PC-3 (cell line): ENCODE measurements at regions not wholly inside any gene's neighbourhood (a gene's known extent, or its start where the extent isn't known, plus 50 kb on each side); places are given as distances from the start of the nearest gene placed in this dataset.

Source experiments
- ATAC-seq: fragments of 200-7000 bp; cut with Tn5 transposase; 2 replicates; pipeline ENCODE4 v1.9.1; 2020; ENCODE audit warnings: mild to moderate bottlenecking, moderate library complexity
- BruUV-seq: library from RNA; stranded (reverse); fragments of 400-500 nt; replicated peaks from 2 replicates; lab custom pipeline; 2021; lab: Mats Ljungman, UMichigan
- CTCF ChIA-PET: fragments of 300-600 bp; sonication (Branson Sonifier 250); formaldehyde crosslinking; loops from one replicate; lab custom pipeline; 2022; ENCODE audit warnings: antibody characterized with exemption; lab: Charles Lee
- POLR2A ChIA-PET: fragments of 300-600 bp; sonication (Branson Sonifier 250); formaldehyde crosslinking; loops from one replicate; lab custom pipeline; 2022; ENCODE audit warnings: antibody characterized with exemption; ENCODE audit not compliant: unreplicated experiment; lab: Charles Lee
- DNase-seq: peaks from one replicate; pipeline ENCODE4 v3.0.0-alpha.2; 2015
- H2AFZ ChIP-seq: fragments of 300-600 bp; sonication (generic); 2 replicates; pipeline ENCODE4 v1.6.0; 2016; ENCODE audit warnings: antibody characterized with exemption, low read length
- H3F3A ChIP-seq: fragments of 300-600 bp; sonication (generic); one replicate; pipeline ENCODE4 v1.6.0; 2017; ENCODE audit warnings: antibody characterized with exemption, low read length, control low read depth, mild to moderate bottlenecking; ENCODE audit not compliant: unreplicated experiment
- H3K27ac ChIP-seq: fragments of 300-600 bp; sonication (generic); 2 replicates; pipeline ENCODE4 v1.5.1; 2016; ENCODE audit warnings: mild to moderate bottlenecking, low read length
- H3K27me3 ChIP-seq: fragments of 300-600 bp; sonication (generic); 2 replicates; pipeline ENCODE4 v1.6.1; 2016; ENCODE audit warnings: low read length, mixed read lengths
- H3K36me3 ChIP-seq: fragments of 300-600 bp; sonication (generic); 2 replicates; pipeline ENCODE4 v1.6.1; 2016; ENCODE audit warnings: low read depth, mixed run types, low read length, mixed read lengths
- H3K4me1 ChIP-seq: fragments of 300-600 bp; sonication (generic); 2 replicates; pipeline ENCODE4 v1.5.1; 2016; ENCODE audit warnings: low read length; ENCODE audit not compliant: insufficient read depth
- H3K4me2 ChIP-seq: fragments of 300-600 bp; sonication (generic); 2 replicates; pipeline ENCODE4 v1.6.0; 2016; ENCODE audit warnings: low read length
- H3K4me3 ChIP-seq: fragments of 300-600 bp; sonication (generic); 2 replicates; pipeline ENCODE4 v1.5.1; 2016; ENCODE audit warnings: mild to moderate bottlenecking, low read length, mixed read lengths
- H3K79me2 ChIP-seq: fragments of 300-600 bp; sonication (generic); 2 replicates; pipeline ENCODE4 v1.6.1; 2017; ENCODE audit warnings: low read length, mixed read lengths
- H3K9ac ChIP-seq: fragments of 300-600 bp; sonication (generic); 2 replicates; pipeline ENCODE4 v1.6.0; 2016; ENCODE audit warnings: mild to moderate bottlenecking, low read length
- H3K9me2 ChIP-seq: fragments of 300-600 bp; sonication (generic); replicated peaks from 2 replicates; pipeline ENCODE4 v1.6.1; 2016; ENCODE audit warnings: mixed run types, low read length, mixed read lengths
- H3K9me3 ChIP-seq: fragments of 300-600 bp; sonication (generic); 2 replicates; pipeline ENCODE4 v1.6.1; 2016; ENCODE audit warnings: low read length, mixed read lengths
- H4K20me1 ChIP-seq: fragments of 300-600 bp; sonication (generic); 2 replicates; pipeline ENCODE4 v1.6.1; 2016; ENCODE audit warnings: low read length, mixed read lengths
- EZH2 ChIP-seq: fragments of 300-600 bp; sonication (generic); IDR thresholded peaks from one replicate; pipeline ENCODE4 v1.6.1; 2017; ENCODE audit warnings: antibody characterized with exemption, mild to moderate bottlenecking, low read length; ENCODE audit not compliant: unreplicated experiment
- EZH2phosphoT487 ChIP-seq: fragments of 300-600 bp; sonication (generic); IDR thresholded peaks from 2 replicates; pipeline ENCODE4 v1.6.1; 2018; ENCODE audit warnings: mild to moderate bottlenecking, antibody characterized with exemption, low read length, borderline replicate concordance
- intact Hi-C: fragments of 100-400 bp; cut with micrococcal nuclease; formaldehyde crosslinking; loops from 2 replicates; pipeline ENCODE4 v1.9.0; 2023
- TF ChIP-seq, protein P1 (sequence below): fragments of 300-600 bp; sonication (generic); conservative IDR thresholded peaks from 2 replicates; pipeline ENCODE4 v1.5.1; 2017; ENCODE audit warnings: antibody characterized with exemption, low read depth, mild to moderate bottlenecking, low read length

DNA sequence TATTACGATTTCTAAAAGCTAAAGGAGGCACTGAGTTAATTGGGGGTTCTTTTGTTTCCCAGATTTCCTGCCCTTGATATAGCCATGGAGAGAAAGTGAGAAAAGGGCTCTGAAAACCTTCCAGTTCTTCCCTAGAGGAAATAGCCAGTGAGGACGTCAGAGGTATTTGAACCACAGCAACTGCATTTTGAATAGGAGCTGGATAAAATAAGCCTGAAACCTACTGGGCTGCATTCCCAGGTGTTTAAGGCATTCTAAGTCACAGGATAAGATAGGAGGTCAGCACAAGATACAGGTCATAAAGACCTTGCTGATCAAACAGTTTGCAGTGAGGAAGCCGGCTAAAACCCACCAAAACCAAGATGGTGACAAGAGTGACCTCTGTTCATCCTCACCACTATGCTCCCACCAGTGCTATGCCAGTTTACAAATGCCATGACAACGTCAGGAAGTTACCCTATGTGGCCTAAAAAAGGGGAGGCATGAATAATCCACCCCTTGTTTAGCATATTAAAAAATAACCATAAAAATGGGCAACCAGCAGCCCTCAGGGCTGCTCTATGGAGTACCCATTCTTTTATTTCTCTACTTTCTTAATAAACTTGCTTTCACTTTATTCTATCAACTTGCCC lies 85.1 kb upstream of the FRMD4A start:
- Histone ChIP-seq H4K20me1 (no peaks in the 10 kb centered on the region), H2AFZ (no peak overlapping the region), H3K4me1 (no peaks in the 10 kb centered on the region), H3K27ac (no peak overlapping the region), H3K27me3 (0 out of 2 replicates have a peak, but pooled peaks cover 4% of the 10 kb centered on the region), H3K9ac (no peak overlapping the region), H3K79me2 (no peaks in the 10 kb centered on the region), H3K4me2 (no peak overlapping the region), H3K9me2 (no peaks in the 10 kb centered on the region), H3K36me3 (no peaks in the 10 kb centered on the region), H3K9me3 (no peaks in the 10 kb centered on the region), H3K4me3 (no peak overlapping the region), H3F3A (no peaks in the 10 kb centered on the region)
- DNase-seq (no peak), ATAC-seq (no peak)
- POLR2A ChIA-PET: no interaction called here
- BruUV-seq: no TSS peak
- CTCF ChIA-PET: no interaction called here
- no peak for TF ChIP-seq EZH2phosphoT487
- TF ChIP-seq, protein P1, sequence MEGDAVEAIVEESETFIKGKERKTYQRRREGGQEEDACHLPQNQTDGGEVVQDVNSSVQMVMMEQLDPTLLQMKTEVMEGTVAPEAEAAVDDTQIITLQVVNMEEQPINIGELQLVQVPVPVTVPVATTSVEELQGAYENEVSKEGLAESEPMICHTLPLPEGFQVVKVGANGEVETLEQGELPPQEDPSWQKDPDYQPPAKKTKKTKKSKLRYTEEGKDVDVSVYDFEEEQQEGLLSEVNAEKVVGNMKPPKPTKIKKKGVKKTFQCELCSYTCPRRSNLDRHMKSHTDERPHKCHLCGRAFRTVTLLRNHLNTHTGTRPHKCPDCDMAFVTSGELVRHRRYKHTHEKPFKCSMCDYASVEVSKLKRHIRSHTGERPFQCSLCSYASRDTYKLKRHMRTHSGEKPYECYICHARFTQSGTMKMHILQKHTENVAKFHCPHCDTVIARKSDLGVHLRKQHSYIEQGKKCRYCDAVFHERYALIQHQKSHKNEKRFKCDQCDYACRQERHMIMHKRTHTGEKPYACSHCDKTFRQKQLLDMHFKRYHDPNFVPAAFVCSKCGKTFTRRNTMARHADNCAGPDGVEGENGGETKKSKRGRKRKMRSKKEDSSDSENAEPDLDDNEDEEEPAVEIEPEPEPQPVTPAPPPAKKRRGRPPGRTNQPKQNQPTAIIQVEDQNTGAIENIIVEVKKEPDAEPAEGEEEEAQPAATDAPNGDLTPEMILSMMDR: no peak
- TF ChIP-seq EZH2: no peak
- intact Hi-C loops: no loop called here

DNA sequence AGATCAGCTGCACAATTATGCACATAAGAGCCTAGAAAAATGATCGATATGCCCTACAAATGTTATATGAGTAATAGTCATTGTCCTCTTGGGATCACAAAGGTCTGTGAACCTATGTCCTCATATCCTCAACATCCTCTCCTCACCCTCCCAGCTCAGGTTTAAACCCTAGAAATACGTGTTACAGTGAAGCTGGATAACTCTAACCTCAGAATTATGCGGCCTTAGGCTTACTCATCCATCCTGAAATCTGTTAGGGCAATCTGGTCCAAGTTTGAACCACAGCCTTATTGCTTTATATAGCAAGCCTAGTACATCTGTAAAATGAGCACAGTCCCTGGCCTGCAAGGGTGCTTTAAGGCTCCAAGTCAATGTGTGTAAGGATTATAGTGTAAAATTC lies 84.2 kb upstream of the FRMD4A start:
- POLR2A ChIA-PET: no interaction called here
- no TSS peak for BruUV-seq
- Histone ChIP-seq H3K79me2 (no peaks in the 10 kb centered on the region), H3K27ac (no peak overlapping the region), H3K27me3 (0 out of 2 replicates have a peak, but pooled peaks cover 4% of the 10 kb centered on the region), H3K4me2 (no peak overlapping the region), H3K4me1 (no peaks in the 10 kb centered on the region), H3K9ac (no peak overlapping the region), H3K36me3 (no peaks in the 10 kb centered on the region), H4K20me1 (no peaks in the 10 kb centered on the region), H3K9me2 (no peaks in the 10 kb centered on the region), H3F3A (no peaks in the 10 kb centered on the region), H3K9me3 (no peaks in the 10 kb centered on the region), H2AFZ (no peak overlapping the region), H3K4me3 (no peak overlapping the region)
- intact Hi-C loops: no loop called here
- TF ChIP-seq EZH2phosphoT487 (no peak), EZH2 (no peak)
- TF ChIP-seq, protein P1: no peak
- DNase-seq: no peak
- no peak for ATAC-seq
- CTCF ChIA-PET: no interaction called here

DNA sequence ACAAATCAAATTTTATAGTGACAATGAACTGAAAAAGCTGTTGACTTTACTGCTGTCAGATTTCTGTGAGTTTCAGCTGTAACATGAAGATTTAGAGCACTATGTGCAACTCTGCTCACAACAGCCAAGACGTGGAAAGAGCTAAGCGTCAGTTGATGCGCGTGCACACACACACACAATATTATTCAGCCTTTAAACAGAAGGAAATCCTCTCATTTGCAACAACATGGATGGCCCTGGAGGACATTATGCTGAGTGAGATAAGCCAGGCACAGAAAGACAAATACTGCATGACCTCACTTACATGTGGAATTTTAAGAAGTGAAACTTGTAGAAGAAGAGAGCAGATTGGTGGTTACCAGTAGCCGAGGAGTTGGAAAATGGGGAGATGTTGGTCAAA lies 82.8 kb upstream of the FRMD4A start:
- no peak overlapping the region for H2AFZ ChIP-seq
- ATAC-seq (no peak), DNase-seq (no peak)
- no peak overlapping the region for H3K9ac ChIP-seq
- CTCF ChIA-PET: no interaction called here
- POLR2A ChIA-PET: no interaction called here
- no peak overlapping the region for H3K4me3 ChIP-seq
- intact Hi-C loops: no loop called here
- no peaks in the 10 kb centered on the region for H3K9me3 ChIP-seq
- no TSS peak for BruUV-seq
- no peaks in the 10 kb centered on the region for H3K79me2 ChIP-seq
- no peaks in the 10 kb centered on the region for H3K9me2 ChIP-seq
- no peak overlapping the region for H3K4me2 ChIP-seq
- 0 out of 2 replicates have a peak, but pooled peaks cover 4% of the 10 kb centered on the region for H3K27me3 ChIP-seq
- H3F3A ChIP-seq: no peaks in the 10 kb centered on the region
- H3K4me1 ChIP-seq: no peaks in the 10 kb centered on the region
- no peaks in the 10 kb centered on the region for H4K20me1 ChIP-seq
- no peak overlapping the region for H3K27ac ChIP-seq
- no peak for TF ChIP-seq EZH2
- TF ChIP-seq, protein P1: no peak
- no peak for TF ChIP-seq EZH2phosphoT487
- H3K36me3 ChIP-seq: no peaks in the 10 kb centered on the region
